ENCODE measurements at regions not wholly inside any gene's neighbourhood (a gene's known extent, or its start where the extent isn't known, plus 50 kb on each side); places are given as distances from the start of the nearest gene placed in this dataset.

DNA sequence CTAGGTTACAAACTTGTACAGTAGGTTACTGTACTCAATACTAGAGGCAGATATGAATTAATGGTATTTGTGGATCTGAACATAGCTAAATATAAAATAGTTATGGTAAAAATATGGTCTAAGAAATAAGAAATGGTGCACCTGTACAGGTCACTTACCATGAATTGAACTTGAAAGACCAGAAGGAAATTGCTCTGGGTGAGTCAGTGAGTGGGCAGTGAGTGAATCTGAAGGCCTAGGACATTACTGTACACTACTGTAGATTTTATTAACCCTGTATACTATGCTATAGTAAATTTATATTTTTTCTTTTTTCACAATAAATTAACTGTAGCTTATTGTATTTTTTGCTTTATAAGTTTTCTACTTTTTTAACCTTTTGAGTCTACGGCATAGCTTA, 1020.4 kb downstream of the CDH18 start:
- DNase-seq (ENCODE audit: low spot score) = no peak

DNA sequence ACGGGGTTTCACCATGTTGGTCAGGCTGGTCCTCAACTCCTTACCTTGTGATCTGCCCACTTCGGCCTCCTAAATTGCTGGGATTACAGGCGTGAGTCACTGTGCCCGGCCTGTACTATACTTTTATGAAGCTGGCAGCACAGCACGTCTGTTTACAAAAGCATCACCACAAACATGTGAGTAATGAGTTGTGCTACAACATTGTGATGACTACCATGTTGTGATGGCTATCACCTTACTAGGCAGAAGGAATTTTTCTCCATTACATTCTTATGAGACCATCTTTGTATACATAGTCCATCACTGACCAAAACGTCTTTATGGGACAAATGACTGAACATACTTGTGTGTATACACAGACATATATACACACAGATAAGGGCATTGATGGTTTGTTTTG, 1019.0 kb downstream of the CDH18 start:
- DNase-seq (ENCODE audit: low spot score) = no peak

DNA sequence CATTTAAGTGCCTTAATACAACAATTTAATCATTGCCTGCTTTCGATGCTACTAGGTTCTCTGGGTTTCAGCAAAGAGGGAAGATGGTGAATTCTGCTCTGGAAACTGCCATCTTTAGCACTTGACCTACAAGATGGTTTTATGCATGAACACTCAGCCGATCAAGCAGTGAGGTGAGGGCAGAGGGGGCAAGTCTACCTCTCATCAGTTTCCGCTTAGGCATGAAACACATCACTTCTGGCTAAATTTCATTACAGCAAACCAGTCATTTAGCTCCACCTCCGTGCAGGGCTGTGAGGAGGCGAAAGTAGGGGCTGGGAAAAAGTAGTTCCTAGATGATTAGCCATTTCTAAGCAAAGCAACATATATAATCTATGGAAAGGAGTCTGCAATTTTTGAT, 1018.0 kb downstream of the CDH18 start:
- DNase-seq (ENCODE audit: low spot score) = no peak

DNA sequence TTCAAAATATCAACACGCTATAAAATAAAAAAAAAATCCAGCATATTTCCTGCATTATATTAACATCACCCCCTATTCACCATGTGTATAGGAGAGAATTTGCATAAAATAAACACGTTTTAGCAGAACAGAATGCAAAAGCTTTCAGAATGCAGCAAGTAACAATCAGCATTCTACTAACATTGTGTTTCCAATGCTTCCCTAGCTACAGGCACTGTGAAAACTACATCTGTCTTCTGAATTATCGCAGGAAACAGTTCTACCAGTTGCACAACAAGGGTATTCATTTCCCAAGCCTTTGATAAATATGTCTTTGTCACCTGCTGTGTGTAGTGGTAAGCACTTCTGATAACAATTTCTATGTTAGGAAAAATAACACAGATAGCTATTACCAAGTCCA, 1015.8 kb downstream of the CDH18 start:
- no peak for DNase-seq (ENCODE audit: low spot score)

DNA sequence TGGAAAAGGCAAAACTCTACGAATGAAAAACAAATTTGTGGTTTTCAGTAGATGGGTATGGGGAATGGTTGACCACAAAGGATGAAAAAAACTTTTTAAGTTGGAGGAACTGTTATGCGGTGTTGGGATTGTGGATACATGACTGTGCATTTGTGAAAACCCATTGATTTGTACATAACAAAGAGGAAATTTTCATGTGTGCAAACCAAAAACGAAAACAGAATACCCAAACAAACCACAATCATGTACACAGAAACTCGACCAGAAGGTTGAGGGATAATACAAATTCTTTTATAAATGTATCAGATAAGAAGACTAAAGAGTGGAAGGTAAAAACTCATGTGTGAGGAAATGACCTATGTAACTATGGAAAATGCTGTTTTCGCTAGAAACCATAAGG, 1012.4 kb downstream of the CDH18 start:
- no peak for DNase-seq (ENCODE audit: low spot score)

DNA sequence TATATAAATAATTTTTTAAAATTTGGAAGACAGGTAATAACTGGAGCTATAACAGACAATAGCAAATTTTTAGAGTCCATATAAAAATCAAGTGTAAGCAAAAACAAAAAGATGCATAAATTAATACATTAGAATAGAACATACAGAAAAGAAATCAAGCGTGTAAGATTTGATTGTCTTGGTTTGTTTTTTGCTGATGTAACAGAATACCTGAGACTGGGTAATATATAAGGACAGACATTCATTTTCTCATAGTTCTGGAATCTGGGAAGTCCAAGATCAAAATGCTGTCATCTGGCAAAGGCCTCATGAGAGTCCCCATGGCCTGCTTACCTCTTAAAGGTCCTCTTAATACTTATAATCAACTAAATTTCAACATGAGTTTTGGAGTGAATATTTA, 1010.1 kb downstream of the CDH18 start:
- no peak for DNase-seq (ENCODE audit: low spot score)

DNA sequence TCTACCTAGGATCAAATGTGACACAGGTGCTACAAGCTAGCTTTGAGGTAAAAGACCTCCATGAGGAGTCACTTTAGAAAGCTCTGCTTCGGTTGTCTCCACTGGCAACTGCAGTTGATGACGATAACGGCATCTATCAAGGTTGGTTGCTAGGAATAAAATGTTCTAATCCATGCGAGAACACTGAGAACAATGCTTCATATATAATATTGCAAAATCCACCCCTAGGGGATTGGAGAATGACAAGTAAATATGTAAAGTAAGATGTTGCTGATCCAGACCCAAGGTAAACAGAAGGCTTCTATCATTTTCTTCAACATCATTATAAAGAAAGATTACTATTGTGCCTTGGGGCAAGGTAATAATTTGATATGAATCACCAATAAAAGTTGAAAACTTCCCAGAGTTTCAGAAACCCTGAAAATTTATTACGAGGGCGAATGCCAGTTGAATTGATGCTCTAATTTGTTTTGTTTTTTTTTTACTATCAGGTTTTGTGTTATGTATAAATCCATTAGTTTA, 1003.4 kb downstream of the CDH18 start:
- no peak for DNase-seq (ENCODE audit: low spot score)

DNA sequence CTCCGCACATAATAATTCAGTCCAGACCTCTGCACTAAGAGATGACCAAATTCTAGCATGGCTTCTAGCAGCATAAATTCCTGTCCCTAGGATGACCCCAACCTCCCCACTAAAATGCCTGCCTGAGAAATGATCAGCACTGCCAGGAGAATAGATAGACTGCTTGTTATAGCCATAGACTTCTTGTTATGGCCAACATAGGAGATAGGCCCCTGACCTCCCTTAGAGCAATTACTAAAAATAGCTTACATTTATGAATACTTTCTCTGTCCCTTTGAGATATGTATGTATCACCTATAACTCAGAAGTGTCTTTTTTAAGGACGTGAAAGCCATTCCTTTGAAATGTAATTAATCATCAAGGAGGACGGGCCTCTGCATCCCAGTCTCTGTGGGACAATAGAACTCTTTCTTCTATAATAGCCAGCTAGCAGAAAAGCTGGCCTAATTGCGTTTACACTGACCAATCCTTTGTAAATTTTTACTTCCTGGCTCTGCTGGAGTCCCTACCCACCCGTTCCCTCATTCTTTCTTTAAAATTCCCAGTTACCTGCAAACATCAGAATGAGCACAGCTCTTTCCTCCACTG, 1002.7 kb downstream of the CDH18 start:
- DNase-seq (ENCODE audit: low spot score) = no peak

DNA sequence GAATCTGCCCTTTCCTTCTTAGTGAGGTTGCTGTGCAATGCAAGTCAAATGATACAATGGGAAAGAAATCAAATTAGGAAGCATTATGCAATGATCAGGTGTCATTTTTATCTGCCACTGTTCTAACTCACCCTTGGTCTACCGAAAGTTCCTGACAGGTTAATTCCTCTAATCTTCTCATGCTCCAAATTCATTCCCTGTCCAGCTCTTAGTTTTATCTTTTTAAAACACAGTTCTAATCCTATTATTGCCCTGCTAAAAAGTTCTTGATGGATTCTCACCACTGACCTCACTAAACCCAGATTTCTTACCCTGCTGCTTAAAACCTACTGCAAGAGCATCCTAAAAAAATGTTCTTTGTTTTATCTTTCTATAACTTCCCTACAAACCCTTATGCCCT, 1000.9 kb downstream of the CDH18 start:
- no peak for DNase-seq (ENCODE audit: low spot score)

DNA sequence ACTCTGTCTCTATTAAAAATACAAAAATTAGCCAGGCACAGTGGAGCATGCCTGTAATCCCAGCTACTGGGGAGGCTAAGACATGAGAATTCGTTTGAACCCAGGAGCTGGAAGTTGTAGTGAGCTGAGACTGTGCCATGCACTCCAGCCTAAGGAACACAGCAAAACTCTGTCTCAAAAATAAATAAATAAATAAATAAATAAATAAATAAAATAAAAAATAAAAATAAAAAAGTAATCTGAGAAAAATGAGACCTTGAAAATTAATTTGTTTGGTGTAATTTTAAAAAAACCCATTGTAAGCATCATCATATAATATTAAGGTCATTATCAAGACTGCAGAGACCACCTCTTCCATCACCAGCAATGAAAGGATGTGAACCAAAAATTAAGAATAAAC, 997.1 kb downstream of the CDH18 start:
- DNase-seq (ENCODE audit: low spot score) = no peak

DNA sequence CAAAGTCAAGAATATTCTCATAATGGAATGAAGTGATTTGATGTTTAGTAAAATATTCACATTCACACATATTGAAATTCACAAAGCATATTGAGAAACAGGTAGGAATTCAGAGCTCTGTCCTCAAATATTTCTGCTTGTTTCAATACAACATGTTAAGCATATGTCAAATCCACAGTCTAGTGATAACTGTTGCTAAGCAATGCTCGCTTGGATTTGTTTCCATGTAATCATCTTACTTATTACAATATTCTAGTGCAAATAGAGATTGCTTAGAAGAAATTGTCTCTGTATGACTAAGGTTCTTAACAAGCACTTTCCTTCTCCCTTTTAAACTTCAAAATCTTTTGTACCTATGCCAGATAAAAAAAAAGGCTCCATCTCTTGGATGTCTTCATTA, 995.7 kb downstream of the CDH18 start:
- DNase-seq (ENCODE audit: low spot score) = no peak

DNA sequence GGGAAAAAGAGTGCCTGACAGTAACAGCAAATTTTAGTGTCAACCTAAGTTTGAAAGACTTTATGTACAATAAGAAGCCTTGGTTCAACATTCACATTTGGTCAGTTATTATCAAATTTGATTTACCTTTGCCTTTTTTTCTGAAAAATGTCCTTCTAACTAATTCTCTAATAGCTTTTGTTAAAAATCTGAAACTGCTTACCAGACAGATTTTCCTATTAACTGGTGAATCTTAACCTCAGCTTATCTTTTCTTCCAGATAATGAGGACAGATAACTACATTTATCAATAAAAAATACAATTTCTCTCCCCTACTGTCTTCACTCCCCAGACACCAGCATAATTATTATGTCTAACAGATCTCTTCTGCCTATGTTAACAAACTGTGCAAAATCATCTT, 988.5 kb downstream of the CDH18 start:
- DNase-seq (ENCODE audit: low spot score) = no peak

DNA sequence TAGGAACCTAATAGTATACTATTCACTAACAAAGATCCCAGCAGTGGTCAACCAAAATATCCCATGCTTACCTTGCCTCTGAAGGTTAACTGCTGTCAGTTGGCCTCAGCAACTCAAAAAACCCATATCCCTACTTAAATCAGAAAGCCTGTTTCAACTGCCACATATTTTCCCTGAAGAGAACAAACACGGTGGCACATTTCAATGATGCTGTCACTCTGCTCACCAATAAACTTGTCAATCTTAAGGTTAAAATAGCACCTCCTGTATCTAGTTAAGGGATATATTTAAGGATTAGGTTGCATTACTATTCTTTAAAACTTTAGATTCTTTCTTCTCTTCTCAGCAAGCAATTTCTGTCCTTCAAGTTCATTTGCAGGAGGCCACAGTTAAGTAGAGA, 986.9 kb downstream of the CDH18 start:
- no peak for DNase-seq (ENCODE audit: low spot score)

DNA sequence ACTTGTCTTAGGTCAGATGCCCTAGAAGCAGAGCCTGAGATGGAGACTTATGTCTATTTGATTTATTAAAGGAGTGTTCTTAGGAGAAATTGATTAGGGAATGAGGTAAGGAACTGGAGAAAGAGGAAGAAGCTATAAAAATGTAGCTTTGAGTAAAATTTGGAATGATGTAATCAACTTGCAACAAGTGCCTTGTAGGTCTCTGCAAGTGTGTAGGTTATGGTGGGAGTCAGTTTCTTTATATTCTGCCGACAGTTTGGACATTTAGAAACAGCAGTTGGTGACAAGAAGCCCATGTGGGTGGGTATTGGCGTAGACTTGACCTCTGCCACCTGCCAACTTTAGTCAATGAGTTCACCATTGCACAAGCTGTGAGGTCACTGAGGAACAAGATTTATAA, 986.5 kb downstream of the CDH18 start:
- DNase-seq (ENCODE audit: low spot score) = no peak

DNA sequence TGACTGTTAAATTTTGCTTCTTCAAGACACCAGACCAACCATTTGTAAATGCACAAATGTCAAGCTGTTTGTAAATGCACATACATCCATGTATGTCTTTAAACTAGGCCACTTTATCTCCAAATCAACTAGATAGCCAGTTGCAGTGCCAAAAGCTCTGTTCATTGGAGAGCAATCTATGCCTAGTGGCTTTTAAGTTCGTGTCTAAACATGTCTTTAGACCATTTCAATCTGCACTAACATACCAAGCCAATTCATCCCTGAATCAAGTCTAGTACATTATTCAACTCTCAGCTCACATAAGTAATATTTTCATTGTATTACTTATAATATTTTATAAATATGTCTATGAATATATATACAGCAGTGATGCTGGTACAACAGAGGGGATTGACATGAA, 985.9 kb downstream of the CDH18 start:
- DNase-seq (ENCODE audit: low spot score) = no peak

DNA sequence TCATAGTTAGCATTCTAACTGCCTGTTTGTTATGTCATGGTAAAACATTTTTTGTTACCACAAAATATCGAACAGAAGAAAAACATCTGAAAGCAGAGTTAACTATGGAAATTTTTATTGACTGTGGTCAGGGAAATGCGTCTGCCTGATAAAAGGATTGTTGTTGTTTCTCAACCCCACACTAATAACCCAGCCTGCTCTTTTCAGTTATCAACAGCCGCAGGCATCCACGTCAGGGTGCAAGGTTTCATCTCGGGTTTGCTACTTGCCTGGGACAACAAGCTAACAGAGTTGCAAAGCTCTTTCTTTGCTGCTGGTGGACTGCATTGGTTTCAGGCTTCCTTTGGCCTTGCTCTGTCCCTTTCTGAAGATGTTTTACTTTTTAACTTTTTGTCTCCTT, 969.2 kb downstream of the CDH18 start:
- DNase-seq (ENCODE audit: low spot score) = no peak

DNA sequence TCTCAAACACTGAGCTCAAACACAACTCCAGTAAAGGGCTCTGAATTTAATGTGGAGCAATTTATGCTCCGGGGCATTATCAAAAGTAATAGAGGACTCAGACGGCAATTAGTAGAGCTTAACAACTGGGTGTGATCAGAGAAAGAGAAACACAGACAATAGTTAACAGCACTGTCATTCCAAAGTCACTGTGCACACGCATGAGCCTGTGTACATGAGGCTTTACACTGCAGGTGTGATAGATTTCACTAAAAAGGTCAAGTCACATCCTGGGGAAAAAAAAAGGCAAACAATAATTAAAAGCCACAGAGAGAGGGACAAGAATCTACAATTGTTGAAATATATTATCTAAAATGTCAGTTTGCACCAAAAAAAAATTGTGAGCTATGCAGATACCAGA, 956.5 kb downstream of the CDH18 start:
- DNase-seq (ENCODE audit: low spot score) = no peak

DNA sequence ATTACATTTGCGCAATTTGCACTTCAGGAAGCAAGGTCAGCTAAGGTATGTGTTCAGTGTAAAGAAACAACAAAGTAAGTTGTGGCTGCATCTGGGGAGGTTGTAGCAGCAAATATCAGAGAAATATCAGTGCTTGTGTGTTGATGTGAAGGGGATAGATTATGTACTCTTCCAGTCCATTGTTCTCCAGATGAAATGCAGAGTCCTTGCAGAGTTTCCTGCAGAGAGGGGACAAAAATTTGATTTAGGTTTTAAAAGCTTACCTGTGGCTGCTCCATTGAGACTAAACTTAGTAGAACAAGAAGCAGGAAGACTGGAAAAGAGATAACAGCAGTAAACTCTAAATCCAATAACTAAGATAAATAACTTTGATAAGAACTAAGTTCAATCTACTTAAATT, 952.2 kb downstream of the CDH18 start:
- no peak for DNase-seq (ENCODE audit: low spot score)

DNA sequence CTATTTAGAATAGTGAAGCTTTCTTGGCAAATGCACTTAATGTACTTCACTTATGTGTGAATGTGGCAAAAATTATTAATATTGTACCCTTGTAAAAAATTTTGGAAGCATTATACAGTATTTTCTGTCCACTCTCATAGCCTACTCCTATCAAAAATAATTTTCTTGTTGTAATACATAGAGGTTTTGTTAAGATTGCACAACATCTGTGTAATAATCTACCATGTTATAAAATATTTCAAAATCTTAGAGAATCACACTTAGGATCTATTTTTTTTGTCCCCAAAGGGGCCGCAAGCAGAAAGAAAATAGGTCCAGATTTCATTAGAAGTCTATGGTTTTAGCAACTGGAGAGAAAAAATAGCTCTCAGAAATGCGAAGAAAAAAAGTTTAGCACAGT, 945.9 kb downstream of the CDH18 start:
- no peak for DNase-seq (ENCODE audit: low spot score)

DNA sequence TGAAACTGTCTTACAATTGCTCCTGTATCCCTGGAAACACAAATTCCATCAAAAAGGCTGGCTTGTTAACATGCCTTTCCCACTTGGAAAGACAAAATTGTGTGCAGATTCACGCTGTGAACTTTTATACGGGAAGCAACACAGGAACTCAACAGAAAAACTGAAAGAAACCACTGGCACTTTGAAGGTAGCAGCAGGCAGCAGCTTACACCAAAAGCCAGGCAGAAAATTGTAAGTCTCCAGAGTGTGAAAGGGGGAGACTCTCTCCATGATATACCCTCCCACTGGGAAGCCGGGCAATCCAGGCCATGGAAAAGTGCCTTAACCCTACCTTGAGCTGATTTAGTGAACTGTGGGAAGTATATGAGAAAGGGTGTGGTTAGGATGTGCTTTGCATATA, 943.7 kb downstream of the CDH18 start:
- DNase-seq (ENCODE audit: low spot score) = no peak

DNA sequence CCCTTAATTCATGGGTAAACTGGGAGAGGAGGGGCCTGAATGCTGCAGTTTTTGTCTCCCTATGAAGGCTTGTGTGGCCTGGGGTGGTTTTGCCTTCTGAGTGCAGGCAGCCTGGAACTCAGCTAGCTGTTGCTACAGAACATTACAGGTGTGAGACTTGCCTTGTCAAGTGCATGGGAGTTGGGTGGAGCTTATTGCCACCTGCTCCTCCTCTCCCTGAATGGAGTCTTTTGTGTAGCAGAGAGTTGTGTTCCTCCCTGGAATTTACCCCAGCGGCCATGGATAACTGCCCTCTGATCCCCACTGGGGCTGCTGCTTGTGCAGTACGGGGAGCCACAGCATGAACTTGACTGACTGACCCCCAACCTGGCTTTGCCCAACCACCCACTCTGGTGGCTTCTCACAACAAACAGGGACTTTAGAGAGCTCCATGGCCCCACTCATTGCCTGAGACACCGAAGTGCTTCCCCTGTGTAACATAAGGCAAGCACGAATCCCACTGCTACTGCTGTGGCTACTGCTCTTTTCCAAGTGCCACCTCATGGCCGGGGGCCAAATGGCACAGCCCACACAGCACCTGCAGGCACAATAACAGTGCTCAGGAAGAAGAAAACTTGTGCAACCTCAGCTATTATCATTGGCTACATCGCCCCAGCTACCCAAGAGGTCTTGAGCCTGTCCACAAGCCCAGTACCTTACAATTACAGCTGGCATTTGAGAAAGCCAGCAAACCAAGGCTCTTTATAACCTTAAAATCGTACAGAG, 942.9 kb downstream of the CDH18 start:
- no peak for DNase-seq (ENCODE audit: low spot score)

DNA sequence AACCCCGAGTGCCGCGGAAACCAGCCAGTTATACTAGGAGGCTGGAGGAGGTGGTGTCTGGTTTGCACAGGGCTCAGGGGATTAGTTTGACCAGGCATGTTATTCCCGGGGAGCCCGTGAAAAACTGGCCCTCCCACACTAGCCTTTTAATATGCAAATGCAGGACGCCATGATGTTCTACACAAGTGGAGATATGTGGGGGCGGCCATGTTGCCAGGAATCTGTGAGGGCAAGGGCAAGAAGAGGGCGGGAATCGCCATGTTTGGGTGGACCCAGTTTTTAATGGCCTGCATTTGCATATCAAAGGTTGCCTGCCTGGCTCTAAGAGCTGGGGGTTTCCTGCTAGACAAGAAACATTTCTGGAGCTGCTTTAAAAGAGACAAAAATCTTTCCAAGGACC, 940.7 kb downstream of the CDH18 start:
- no peak for DNase-seq (ENCODE audit: low spot score)

DNA sequence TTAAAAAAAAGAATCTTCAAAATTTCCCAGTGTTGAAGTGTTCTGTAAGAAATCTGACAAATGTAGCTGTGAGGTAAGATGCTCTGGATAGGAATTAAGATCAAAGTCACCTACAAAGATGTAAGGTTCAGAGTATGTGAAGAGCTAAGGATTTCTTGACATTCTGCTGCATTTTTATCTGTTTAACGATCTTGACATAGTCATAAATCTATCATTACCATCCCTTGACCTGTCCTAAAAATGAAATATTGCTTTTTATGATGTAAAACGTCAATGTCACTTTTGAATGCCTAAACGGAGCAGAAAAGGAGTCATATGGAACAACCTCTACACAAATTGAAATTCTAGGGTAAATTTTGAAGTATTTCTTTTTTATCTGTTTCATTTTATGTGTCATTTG, 939.3 kb downstream of the CDH18 start:
- DNase-seq (ENCODE audit: low spot score) = no peak

DNA sequence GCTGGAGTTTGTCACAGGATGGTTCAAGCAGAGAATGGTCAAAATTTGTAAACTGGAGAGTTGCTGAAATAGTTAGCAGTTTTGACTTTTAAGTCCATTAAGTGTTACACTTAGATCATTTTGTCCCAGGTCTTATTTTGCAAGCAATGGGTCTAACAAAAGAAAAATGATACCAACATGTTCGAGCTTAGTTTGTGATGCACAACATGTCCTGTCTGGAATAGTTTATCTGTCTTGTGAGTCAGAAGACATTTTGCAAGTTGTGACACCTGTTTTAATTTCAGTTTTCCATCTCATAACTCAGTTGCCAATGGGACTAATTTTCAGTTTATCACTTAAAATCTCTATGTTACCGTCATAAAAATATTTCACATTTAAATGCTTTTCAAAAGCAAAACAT, 929.8 kb downstream of the CDH18 start:
- DNase-seq (ENCODE audit: low spot score) = no peak

All from CD4-positive, alpha-beta T cell treated with Interleukin-15 for 4 hours (primary cell).